GM23338 (cell line): ENCODE measurements at regions not wholly inside any gene's neighbourhood (a gene's known extent, or its start where the extent isn't known, plus 50 kb on each side); places are given as distances from the start of the nearest gene placed in this dataset.

Experiments used
- ATAC-seq: fragments of 200-7000 bp; cut with Tn5 transposase; 3 replicates; pipeline ENCODE4 v1.9.1; 2020
- DNase-seq: peaks from one replicate; pipeline ENCODE4 v3.0.0-alpha.2; 2015; ENCODE audit warnings: low spot score
- H2AFZ ChIP-seq: fragments of 200-600 bp; sonication (generic); 2 replicates; pipeline ENCODE4 v1.8.0; 2016; ENCODE audit warnings: antibody characterized with exemption, mild to moderate bottlenecking, moderate library complexity
- H3F3A ChIP-seq: fragments of 200-600 bp; sonication (generic); replicated peaks from 2 replicates; pipeline ENCODE4 v1.8.0; 2017; ENCODE audit warnings: antibody characterized with exemption, mixed run types, low read depth
- H3K27ac ChIP-seq: fragments of 200-600 bp; sonication (generic); 2 replicates; pipeline ENCODE4 v1.6.1; 2016; ENCODE audit warnings: low read depth
- H3K27me3 ChIP-seq: fragments of 200-600 bp; sonication (generic); 2 replicates; pipeline ENCODE4 v1.8.0; 2016; ENCODE audit warnings: mild to moderate bottlenecking, mixed run types, moderate library complexity; ENCODE audit not compliant: insufficient read depth
- H3K36me3 ChIP-seq: fragments of 200-600 bp; sonication (generic); 2 replicates; pipeline ENCODE4 v1.8.0; 2016; ENCODE audit warnings: mild to moderate bottlenecking; ENCODE audit not compliant: insufficient read depth
- H3K4me1 ChIP-seq: fragments of 200-600 bp; sonication (generic); 2 replicates; pipeline ENCODE4 v1.8.0; 2016; ENCODE audit warnings: mild to moderate bottlenecking, moderate library complexity; ENCODE audit not compliant: insufficient read depth
- H3K4me2 ChIP-seq: fragments of 200-600 bp; sonication (generic); 2 replicates; pipeline ENCODE4 v1.7.1; 2017; ENCODE audit warnings: mixed run types
- H3K4me3 ChIP-seq: fragments of 200-600 bp; sonication (generic); 2 replicates; pipeline ENCODE4 v1.6.1; 2016; ENCODE audit warnings: mixed run types
- H3K79me2 ChIP-seq: fragments of 200-600 bp; sonication (generic); replicated peaks from 2 replicates; pipeline ENCODE4 v1.8.0; 2017; ENCODE audit warnings: mild to moderate bottlenecking; ENCODE audit not compliant: insufficient read depth
- H3K9me2 ChIP-seq: fragments of 200-600 bp; sonication (generic); 2 replicates; pipeline ENCODE4 v1.8.0; 2017; ENCODE audit not compliant: insufficient read depth
- H4K20me1 ChIP-seq: fragments of 200-600 bp; sonication (generic); replicated peaks from 2 replicates; pipeline ENCODE4 v1.8.0; 2017; ENCODE audit warnings: mild to moderate bottlenecking; ENCODE audit not compliant: insufficient read depth
- H3K27ac Mint-ChIP-seq: 2 replicates; pipeline ENCODE4 v1.8.0; 2020; ENCODE audit warnings: inconsistent platforms, mild to moderate bottlenecking, moderate library complexity, mixed read lengths
- H3K27me3 Mint-ChIP-seq: 3 replicates; pipeline ENCODE4 v1.8.0; 2022; ENCODE audit warnings: low read depth, mild to moderate bottlenecking, moderate library complexity, mixed read lengths, inconsistent platforms; ENCODE audit not compliant: insufficient read depth, poor library complexity
- H3K36me3 Mint-ChIP-seq: 3 replicates; pipeline ENCODE4 v1.8.0; 2021; ENCODE audit warnings: low read depth, mild to moderate bottlenecking, inconsistent platforms, moderate library complexity, mixed read lengths
- H3K4me1 Mint-ChIP-seq: 3 replicates; pipeline ENCODE4 v1.8.0; 2020; ENCODE audit warnings: mild to moderate bottlenecking, inconsistent platforms, mixed read lengths
- H3K4me3 Mint-ChIP-seq: 3 replicates; pipeline ENCODE4 v1.8.0; 2021; ENCODE audit warnings: moderate library complexity, mild to moderate bottlenecking, inconsistent platforms, mixed read lengths
- H3K9me3 Mint-ChIP-seq: 3 replicates; pipeline ENCODE4 v1.8.0; 2020; ENCODE audit warnings: moderate library complexity, mild to moderate bottlenecking, inconsistent platforms, mixed read lengths
- CTCF ChIP-seq, 2 experiments: fragments of 200-600 bp in 1 of 2; sonication (generic) in 1 of 2; conservative IDR thresholded peaks; 2 replicates each; pipeline versions ENCODE4 v1.5.1 to v1.6.1; 2016 to 2017; ENCODE audit warnings: antibody characterized with exemption in 2 of 2, low read depth in 2 of 2, mild to moderate bottlenecking in 2 of 2, moderate library complexity in 1 of 2
- EZH2 ChIP-seq: fragments of 200-600 bp; sonication (generic); IDR thresholded peaks from one replicate; pipeline ENCODE4 v1.8.0; 2017; ENCODE audit warnings: antibody characterized with exemption, mild to moderate bottlenecking, low read depth; ENCODE audit not compliant: unreplicated experiment
- JUNB ChIP-seq: IDR thresholded peaks from one replicate; pipeline ENCODE4 v1.6.1; 2016; ENCODE audit warnings: antibody characterized with exemption; ENCODE audit not compliant: unreplicated experiment
- NANOG ChIP-seq: IDR thresholded peaks from 2 replicates; pipeline ENCODE4 v1.6.1; 2016; ENCODE audit warnings: antibody characterized with exemption, borderline replicate concordance
- STAT1 ChIP-seq: IDR thresholded peaks from one replicate; pipeline ENCODE4 v1.6.1; 2016; ENCODE audit warnings: antibody characterized with exemption; ENCODE audit not compliant: unreplicated experiment
- ZNF331 ChIP-seq: fragments of 250-450 bp; sonication (Bioruptor Pico); IDR thresholded peaks from 2 replicates; pipeline ENCODE4 v1.5.0; 2020; ENCODE audit warnings: low read depth, mild to moderate bottlenecking, moderate library complexity
- ZNF462 ChIP-seq: fragments of 250-450 bp; sonication (Bioruptor Pico); IDR thresholded peaks from 2 replicates; pipeline ENCODE4 v1.5.0; 2020; ENCODE audit warnings: mild to moderate bottlenecking, moderate library complexity

- peaks cover 3% of the 10 kb centered on the region for H3K27me3 Mint-ChIP-seq
- H3K36me3 Mint-ChIP-seq: peaks cover 9% of the 10 kb centered on the region; the same call in 2 of the 3 replicates
- H3K79me2 ChIP-seq: no peaks in the 10 kb centered on the region
- ATAC-seq: no peak
- H3K4me3 ChIP-seq: no peak overlapping the region
- H3K27ac ChIP-seq: no peak overlapping the region
- DNase-seq: no peak
- no peaks in the 10 kb centered on the region for H3F3A ChIP-seq
- no peak overlapping the region for H3K4me2 ChIP-seq
- H3K9me3 Mint-ChIP-seq: peaks cover 17% of the 10 kb centered on the region
- no peaks in the 10 kb centered on the region; the same call in 1 of the 2 replicates for H3K9me2 ChIP-seq
- no peak overlapping the region for H3K27ac Mint-ChIP-seq
- no peaks in the 10 kb centered on the region for H3K27me3 ChIP-seq
- peaks cover 5% of the 10 kb centered on the region; the same call in 1 of the 2 replicates for H3K4me1 ChIP-seq
- no peak overlapping the region for H3K4me3 Mint-ChIP-seq
- no peaks in the 10 kb centered on the region for H3K36me3 ChIP-seq
- TF ChIP-seq ZNF462 (CRISPR knock-in tag): no peak
- TF ChIP-seq ZNF331 (CRISPR knock-in tag): peak; percentile 74
- TF ChIP-seq JUNB: no peak
- H2AFZ ChIP-seq: no peak overlapping the region
- H4K20me1 ChIP-seq: no peaks in the 10 kb centered on the region
- peaks cover 11% of the 10 kb centered on the region for H3K4me1 Mint-ChIP-seq
Measured at GRCh38 chr18:8895987-8896619, 190.7 kb downstream of the MTCL1 start.

DNA sequence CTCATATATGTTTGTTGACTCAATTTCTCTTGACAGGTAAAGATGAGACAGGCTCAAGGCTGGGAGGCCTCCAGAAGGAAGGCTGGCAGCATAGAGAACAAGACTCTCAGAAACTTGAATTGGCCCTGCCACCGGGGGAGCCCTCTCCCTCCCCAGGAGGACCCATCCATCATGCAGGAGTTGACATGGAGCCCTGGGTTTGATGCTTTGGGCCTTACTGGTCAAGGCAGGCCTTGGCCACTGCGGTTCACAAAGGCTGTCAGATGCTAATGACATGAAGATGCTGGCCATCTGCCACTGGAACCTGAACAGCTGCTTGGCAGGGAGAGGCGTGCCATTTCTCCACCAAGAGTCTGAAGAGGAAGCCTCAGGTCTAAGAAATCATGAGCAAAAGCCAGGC, 193.6 kb downstream of the MTCL1 start:
- Histone ChIP-seq H3K27ac (no peak overlapping the region), H3K27me3 (no peaks in the 10 kb centered on the region), H3K79me2 (no peaks in the 10 kb centered on the region), H3K9me2 (peaks cover 2% of the 10 kb centered on the region; the same call in 1 of the 2 replicates), H3K4me1 (no peaks in the 10 kb centered on the region), H3F3A (no peaks in the 10 kb centered on the region), H3K4me2 (no peak overlapping the region), H4K20me1 (no peaks in the 10 kb centered on the region), H3K4me3 (no peak overlapping the region), H3K36me3 (no peaks in the 10 kb centered on the region), H2AFZ (no peak overlapping the region)
- H3K9me3 Mint-ChIP-seq: peaks cover 17% of the 10 kb centered on the region
- no peaks in the 10 kb centered on the region for H3K27me3 Mint-ChIP-seq
- H3K4me3 Mint-ChIP-seq: no peak overlapping the region
- no peak for TF ChIP-seq EZH2
- peak; percentile 37 to 45; a peak in 3 of 4 replicates for TF ChIP-seq CTCF (conservative IDR thresholded peaks at IDR 0.05; ENCODE audit: low read depth in 2 of 2)
- no peak for TF ChIP-seq STAT1
- no peak for TF ChIP-seq NANOG
- H3K36me3 Mint-ChIP-seq: peaks cover 9% of the 10 kb centered on the region; the same call in 2 of the 3 replicates
- H3K4me1 Mint-ChIP-seq: peaks cover 5% of the 10 kb centered on the region; the same call in 1 of the 3 replicates
- ATAC-seq (no peak), DNase-seq (peak; percentile 9)
- H3K27ac Mint-ChIP-seq: no peak overlapping the region
